CD14-positive monocyte (primary cell): ENCODE measurements at regions not wholly inside any gene's neighbourhood (a gene's known extent, or its start where the extent isn't known, plus 50 kb on each side); places are given as distances from the start of the nearest gene placed in this dataset.

ENCODE experiments used
- DNase-seq, 3 donors: peaks; one replicate each; pipeline ENCODE4 v3.0.0-alpha.2; 2011 to 2022
- H2AFZ ChIP-seq: 2 replicates; pipeline ENCODE4 v1.6.0; 2012; ENCODE audit warnings: mild to moderate bottlenecking, low read depth, low read length, inconsistent platforms; ENCODE audit not compliant: insufficient read depth, poor library complexity, severe bottlenecking
- H3K27ac ChIP-seq, 2 donors: 1 replicate in 1 of 2; 2 replicates in 1 of 2; pipeline ENCODE4 v1.5.1; 2012 to 2013; ENCODE audit warnings: low read length in 2 of 2, control low read depth in 1 of 2, inconsistent platforms in 1 of 2, low read depth in 1 of 2, mild to moderate bottlenecking in 1 of 2
- H3K27me3 ChIP-seq, 2 donors: one replicate each; pipeline versions ENCODE4 v1.6.0 to v1.6.1; 2011 to 2013; ENCODE audit warnings: low read length in 2 of 2; ENCODE audit not compliant: control insufficient read depth in 2 of 2, insufficient read depth in 2 of 2
- H3K36me3 ChIP-seq, 2 donors: replicated peaks in 1 of 2; 1 replicate in 1 of 2; 2 replicates in 1 of 2; pipeline versions ENCODE4 v1.5.1 to v1.6.1; 2012 to 2013; ENCODE audit warnings: low read length in 2 of 2, control low read depth in 1 of 2, inconsistent platforms in 1 of 2, mild to moderate bottlenecking in 1 of 2; ENCODE audit not compliant: insufficient read depth in 2 of 2, control insufficient read depth in 1 of 2
- H3K4me1 ChIP-seq, 2 donors: 1 replicate in 1 of 2; 2 replicates in 1 of 2; pipeline versions ENCODE4 v1.5.1 to v1.6.1; 2012 to 2013; ENCODE audit warnings: low read length in 2 of 2, control low read depth in 1 of 2, inconsistent platforms in 1 of 2, mild to moderate bottlenecking in 1 of 2, moderate library complexity in 1 of 2; ENCODE audit not compliant: insufficient read depth in 2 of 2, control insufficient read depth in 1 of 2
- H3K4me2 ChIP-seq: replicated peaks from 2 replicates; pipeline ENCODE3; 2012; ENCODE audit warnings: low read length, moderate library complexity, mild to moderate bottlenecking; ENCODE audit not compliant: poor library complexity, severe bottlenecking; ENCODE audit errors: extremely low read depth
- H3K4me3 ChIP-seq, 3 experiments: fragments of 200-600 bp in 1 of 3; sonication (generic) in 1 of 3; replicated peaks in 1 of 3; 1 replicate in 2 of 3; 2 replicates in 1 of 3; pipeline ENCODE4 v1.5.1; 2011 to 2013; ENCODE audit warnings: low read length in 3 of 3, mild to moderate bottlenecking in 3 of 3, control low read depth in 2 of 3, low read depth in 2 of 3, inconsistent platforms in 1 of 3, moderate library complexity in 1 of 3
- H3K79me2 ChIP-seq: 2 replicates; pipeline ENCODE4 v1.6.0; 2012; ENCODE audit warnings: mild to moderate bottlenecking, control low read depth, inconsistent platforms, low read length, moderate library complexity; ENCODE audit not compliant: insufficient read depth
- H3K9ac ChIP-seq: 2 replicates; pipeline ENCODE4 v1.6.0; 2017; ENCODE audit warnings: low read length, mild to moderate bottlenecking; ENCODE audit not compliant: insufficient read depth, poor library complexity, severe bottlenecking
- H3K9me3 ChIP-seq, 2 donors: replicated peaks in 1 of 2; 1 replicate in 1 of 2; 2 replicates in 1 of 2; pipeline versions ENCODE4 v1.5.1 to v1.6.1; 2012 to 2013; ENCODE audit warnings: low read length in 2 of 2, control low read depth in 1 of 2; ENCODE audit not compliant: control insufficient read depth in 1 of 2, insufficient read depth in 1 of 2
- H4K20me1 ChIP-seq: 2 replicates; pipeline ENCODE4 v1.6.0; 2012; ENCODE audit warnings: mild to moderate bottlenecking, low read length, control low read depth, moderate library complexity; ENCODE audit not compliant: insufficient read depth
- H3K27ac Mint-ChIP-seq, 7 donors: one replicate each; pipeline ENCODE4 v1.8.0; 2020; ENCODE audit warnings: mild to moderate bottlenecking in 7 of 7, mixed read lengths in 7 of 7, moderate library complexity in 6 of 7, inconsistent platforms in 2 of 7
- H3K27me3 Mint-ChIP-seq, 3 donors: one replicate each; pipeline ENCODE4 v1.8.0; 2021 to 2022; ENCODE audit warnings: low read depth in 3 of 3, mild to moderate bottlenecking in 3 of 3, mixed read lengths in 3 of 3, moderate library complexity in 3 of 3, inconsistent platforms in 1 of 3
- H3K36me3 Mint-ChIP-seq, 2 donors: one replicate each; pipeline ENCODE4 v1.8.0; 2020; ENCODE audit warnings: mixed read lengths in 2 of 2, inconsistent platforms in 1 of 2, mild to moderate bottlenecking in 1 of 2
- H3K4me1 Mint-ChIP-seq: one replicate; pipeline ENCODE4 v1.8.0; 2020; ENCODE audit warnings: mild to moderate bottlenecking, mixed read lengths
- H3K4me3 Mint-ChIP-seq, 2 donors: one replicate each; pipeline ENCODE4 v1.8.0; 2020; ENCODE audit warnings: mild to moderate bottlenecking in 2 of 2, mixed read lengths in 2 of 2, moderate library complexity in 1 of 2
- H3K9me3 Mint-ChIP-seq, 7 donors: one replicate each; pipeline ENCODE4 v1.8.0; 2020 to 2022; ENCODE audit warnings: mixed read lengths in 7 of 7, mild to moderate bottlenecking in 6 of 7, moderate library complexity in 6 of 7, inconsistent platforms in 2 of 7
- CTCF ChIP-seq: fragments of 200-600 bp; IDR thresholded peaks from one replicate; pipeline ENCODE4 v1.8.0; 2022; ENCODE audit warnings: antibody characterized with exemption, mild to moderate bottlenecking
- WGBS: methylation state at CpG from one replicate; pipeline ENCODE4 v1.1.5; 2013; ENCODE audit warnings: missing lambda C conversion rate; ENCODE audit not compliant: insufficient coverage; 5-methylcytosine and 5-hydroxymethylcytosine counted together
- intact Hi-C, 2 donors: fragments of 100-400 bp; cut with micrococcal nuclease; formaldehyde crosslinking; loops; one replicate each; pipeline versions ENCODE4 v1.15.0 to v1.15.1; 2023

GRCh38 chr1:172823534-172823933 lies 164.6 kb downstream of the FASLG start:
- Histone ChIP-seq H3K79me2 (no peaks in the 10 kb centered on the region), H3K9me3 (no peaks in the 10 kb centered on the region), H3K27ac (no peak overlapping the region), H3K27me3 (no peaks in the 10 kb centered on the region), H3K4me1 (peaks cover 20 to 32% of the 10 kb centered on the region in 2 donors), H2AFZ (no peak overlapping the region), H4K20me1 (no peaks in the 10 kb centered on the region), H3K36me3 (no peaks in the 10 kb centered on the region), H3K9ac (no peak overlapping the region), H3K4me3 (no peak overlapping the region), H3K4me2 (no peak overlapping the region)
- Mint-ChIP-seq H3K27ac (peak overlapping the region in 1 of 7 donors; percentile 73), H3K27me3 (peaks cover 0 to 2% (median 0%) of the 10 kb centered on the region in 3 donors), H3K4me3 (no peak overlapping the region), H3K36me3 (no peaks in the 10 kb centered on the region), H3K9me3 (no peaks in the 10 kb centered on the region), H3K4me1 (peaks cover 26% of the 10 kb centered on the region)
- DNase-seq: no peak
- no peak for TF ChIP-seq CTCF
- intact Hi-C loops: loop anchor here (10.0 kb wide), 4 partner anchors 69 to 591 kb away; no protein-coding TSS in a partner anchor

- no peak overlapping the region for H3K27ac ChIP-seq
- H3K79me2 ChIP-seq: no peaks in the 10 kb centered on the region
- no peak overlapping the region for H3K9ac ChIP-seq
- Mint-ChIP-seq H3K27ac (peak overlapping the region in 1 of 7 donors; percentile 64), H3K4me3 (no peak overlapping the region), H3K9me3 (no peaks in the 10 kb centered on the region), H3K27me3 (peaks cover 0 to 2% (median 0%) of the 10 kb centered on the region in 3 donors), H3K4me1 (peaks cover 20% of the 10 kb centered on the region), H3K36me3 (no peaks in the 10 kb centered on the region)
- no peaks in the 10 kb centered on the region for H3K36me3 ChIP-seq
- no peaks in the 10 kb centered on the region for H3K9me3 ChIP-seq
- H3K4me1 ChIP-seq: peaks cover 13 to 25% of the 10 kb centered on the region in 2 donors
- H4K20me1 ChIP-seq: no peaks in the 10 kb centered on the region
- H3K4me2 ChIP-seq: no peak overlapping the region
- no peak overlapping the region for H3K4me3 ChIP-seq
- H3K27me3 ChIP-seq: no peaks in the 10 kb centered on the region
- DNase-seq: peak; percentile 17 to 38 (median 28)
- no peak for TF ChIP-seq CTCF
- intact Hi-C loops: loop anchor here (10.0 kb wide), 4 partner anchors 69 to 591 kb away; no protein-coding TSS in a partner anchor
- WGBS: no CpG with 5 or more reads among the region's 3 CpGs
- H2AFZ ChIP-seq: no peak overlapping the region
These were observed 165.3 kb downstream of the FASLG start for GRCh38 chr1:172824209-172824608.
